LNCAP (cell line): ENCODE measurements at regions not wholly inside any gene's neighbourhood (a gene's known extent, or its start where the extent isn't known, plus 50 kb on each side); places are given as distances from the start of the nearest gene placed in this dataset.

Experiments
- CTCF ChIP-seq: fragments of 450-650 bp; IDR thresholded peaks from 2 replicates; pipeline ENCODE4 v1.5.1; 2017; ENCODE audit warnings: mild to moderate bottlenecking

GRCh38 chrX:139204898-139205667, 325.5 kb upstream of the F9 start:
- no peak for TF ChIP-seq CTCF

GRCh38 chrX:139204571-139204897, 326.0 kb upstream of the F9 start:
- TF ChIP-seq CTCF, result no peak

GRCh38 chrX:139203651-139204570, 326.6 kb upstream of the F9 start:
- no peak for TF ChIP-seq CTCF

GRCh38 chrX:139202742-139203420, 327.7 kb upstream of the F9 start:
- no peak for TF ChIP-seq CTCF

GRCh38 chrX:139201924-139202323, 328.6 kb upstream of the F9 start:
- TF ChIP-seq CTCF, result no peak

GRCh38 chrX:139200793-139201192, 329.7 kb upstream of the F9 start:
- TF ChIP-seq CTCF, result no peak

GRCh38 chrX:139200346-139200745, 330.2 kb upstream of the F9 start:
- TF ChIP-seq CTCF, result no peak
